ENCODE measurements at regions not wholly inside any gene's neighbourhood (a gene's known extent, or its start where the extent isn't known, plus 50 kb on each side); places are given as distances from the start of the nearest gene placed in this dataset.

- Histone ChIP-seq H3K36me3 (replicated peaks in 1 of 2; ENCODE audit: control insufficient read depth in 1 of 2, insufficient read depth in 2 of 2, low read length in 2 of 2) (no peaks in the 10 kb centered on the region), H3K9ac (ENCODE audit: insufficient read depth, low read length, poor library complexity, severe bottlenecking) (no peak overlapping the region), H3K4me2 (replicated peaks; ENCODE audit: extremely low read depth, low read length, poor library complexity, severe bottlenecking) (no peak overlapping the region), H3K27me3 (ENCODE audit: control insufficient read depth in 2 of 2, insufficient read depth in 2 of 2, low read length in 2 of 2) (no peaks in the 10 kb centered on the region), H3K4me1 (ENCODE audit: control insufficient read depth in 1 of 2, insufficient read depth in 2 of 2, low read length in 2 of 2) (no peaks in the 10 kb centered on the region), H3K27ac (ENCODE audit: low read depth in 1 of 2, low read length in 2 of 2) (no peak overlapping the region), H3K4me3 (replicated peaks in 1 of 3; ENCODE audit: low read depth in 2 of 3, low read length in 3 of 3) (no peak overlapping the region), H2AFZ (ENCODE audit: insufficient read depth, low read depth, low read length, poor library complexity, severe bottlenecking) (no peak overlapping the region), H4K20me1 (ENCODE audit: insufficient read depth, low read length) (no peaks in the 10 kb centered on the region), H3K9me3 (replicated peaks in 1 of 2; ENCODE audit: control insufficient read depth in 1 of 2, insufficient read depth in 1 of 2, low read length in 2 of 2) (no peaks in the 10 kb centered on the region), H3K79me2 (ENCODE audit: insufficient read depth, low read length) (no peaks in the 10 kb centered on the region)
- peaks cover 4% of the 10 kb centered on the region for H3K4me1 Mint-ChIP-seq
- H3K27me3 Mint-ChIP-seq (ENCODE audit: low read depth in 3 of 3) = peaks cover 0 to 2% (median 0%) of the 10 kb centered on the region in 3 donors
- H3K27ac Mint-ChIP-seq = no peak overlapping the region
- H3K4me3 Mint-ChIP-seq = no peak overlapping the region
- no peak for TF ChIP-seq CTCF (IDR thresholded peaks at IDR 0.05)
- no peaks in the 10 kb centered on the region for H3K36me3 Mint-ChIP-seq
- DNase-seq = no peak
- peaks cover 2 to 13% (median 5%) of the 10 kb centered on the region in 7 donors for H3K9me3 Mint-ChIP-seq
- no CpG with 5 or more reads among the region's 5 CpGs for WGBS (ENCODE audit: insufficient coverage)
- intact Hi-C loops (cut with micrococcal nuclease) = no loop called here
Observed at GRCh38 chrX:22795671-22796070, 204.1 kb upstream of the DDX53 start.

DNA sequence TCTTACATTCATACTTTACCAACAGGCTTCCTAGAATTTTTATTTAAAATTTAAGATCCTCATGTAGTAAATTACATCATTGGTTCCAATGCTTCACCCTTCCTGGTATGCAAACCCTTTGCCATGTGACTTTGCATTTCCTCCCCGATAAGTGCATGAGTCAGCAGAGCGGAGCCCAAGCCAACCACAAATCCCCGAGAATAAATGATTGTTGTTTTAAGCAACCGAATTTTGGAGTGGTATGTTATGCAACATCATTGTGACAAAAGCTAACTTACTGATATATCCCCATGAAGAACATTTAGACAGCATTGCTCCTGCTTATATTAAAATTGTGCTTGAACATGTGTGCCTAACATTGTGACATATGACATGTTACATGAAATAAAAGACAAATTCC, 199.4 kb upstream of the DDX53 start:
- H3K9me3 ChIP-seq (replicated peaks in 1 of 2; ENCODE audit: control insufficient read depth in 1 of 2, insufficient read depth in 1 of 2, low read length in 2 of 2) = no peaks in the 10 kb centered on the region
- H2AFZ ChIP-seq (ENCODE audit: insufficient read depth, low read depth, low read length, poor library complexity, severe bottlenecking) = no peak overlapping the region
- no peaks in the 10 kb centered on the region for H3K79me2 ChIP-seq (ENCODE audit: insufficient read depth, low read length)
- H3K4me2 ChIP-seq (replicated peaks; ENCODE audit: extremely low read depth, low read length, poor library complexity, severe bottlenecking) = no peak overlapping the region
- no peaks in the 10 kb centered on the region for H4K20me1 ChIP-seq (ENCODE audit: insufficient read depth, low read length)
- H3K36me3 Mint-ChIP-seq = no peaks in the 10 kb centered on the region
- no peak for TF ChIP-seq CTCF (IDR thresholded peaks at IDR 0.05)
- H3K9ac ChIP-seq (ENCODE audit: insufficient read depth, low read length, poor library complexity, severe bottlenecking) = no peak overlapping the region
- DNase-seq = peak in 1 of 3 donors; percentile 6
- H3K4me1 Mint-ChIP-seq = peaks cover 6% of the 10 kb centered on the region
- no peak overlapping the region for H3K27ac Mint-ChIP-seq
- H3K36me3 ChIP-seq (replicated peaks in 1 of 2; ENCODE audit: control insufficient read depth in 1 of 2, insufficient read depth in 2 of 2, low read length in 2 of 2) = no peaks in the 10 kb centered on the region
- intact Hi-C loops (cut with micrococcal nuclease) = no loop called here
- no peak overlapping the region for H3K4me3 ChIP-seq (replicated peaks in 1 of 3; ENCODE audit: low read depth in 2 of 3, low read length in 3 of 3)
- peaks cover 0 to 5% (median 2%) of the 10 kb centered on the region in 7 donors for H3K9me3 Mint-ChIP-seq
- no peaks in the 10 kb centered on the region for H3K27me3 ChIP-seq (ENCODE audit: control insufficient read depth in 2 of 2, insufficient read depth in 2 of 2, low read length in 2 of 2)
- no peak overlapping the region for H3K4me3 Mint-ChIP-seq
- no peak overlapping the region for H3K27ac ChIP-seq (ENCODE audit: low read depth in 1 of 2, low read length in 2 of 2)
- no peaks in the 10 kb centered on the region for H3K4me1 ChIP-seq (ENCODE audit: control insufficient read depth in 1 of 2, insufficient read depth in 2 of 2, low read length in 2 of 2)
- no CpG with 5 or more reads among the region's 4 CpGs for WGBS (ENCODE audit: insufficient coverage)
- peaks cover 0 to 6% (median 0%) of the 10 kb centered on the region in 3 donors for H3K27me3 Mint-ChIP-seq (ENCODE audit: low read depth in 3 of 3)
